Activated T-helper 2 cell treated with anti-CD3 and anti-CD28 coated beads, Interferon-gamma antibody, Interleukin-2, Interleukin-4, amounts not matched to agents 10 μg/mL and 5 μg/mL and 100 μg/mL, durations not matched to agents 14 hours and 24 hours and 36 hours (primary cell): ENCODE measurements at regions not wholly inside any gene's neighbourhood (a gene's known extent, or its start where the extent isn't known, plus 50 kb on each side); places are given as distances from the start of the nearest gene placed in this dataset.

Experiments used
- DNase-seq: peaks from one replicate; pipeline ENCODE4 v3.0.0; 2021; ENCODE audit warnings: low spot score
- H3K27ac Mint-ChIP-seq: one replicate; pipeline ENCODE4 v1.8.0; 2021; ENCODE audit warnings: mixed read lengths
- H3K27me3 Mint-ChIP-seq: one replicate; pipeline ENCODE4 v1.8.0; 2021; ENCODE audit warnings: low read depth, mixed read lengths
- H3K36me3 Mint-ChIP-seq: one replicate; pipeline ENCODE4 v1.8.0; 2021; ENCODE audit warnings: low read depth, mixed read lengths
- H3K4me1 Mint-ChIP-seq: one replicate; pipeline ENCODE4 v1.8.0; 2021; ENCODE audit warnings: low read depth, mixed read lengths
- H3K4me3 Mint-ChIP-seq: one replicate; pipeline ENCODE4 v1.8.0; 2021; ENCODE audit warnings: low read depth, mild to moderate bottlenecking, moderate library complexity, mixed read lengths
- H3K9me3 Mint-ChIP-seq: one replicate; pipeline ENCODE4 v1.8.0; 2021; ENCODE audit warnings: mixed read lengths
- intact Hi-C: fragments of 100-400 bp; cut with micrococcal nuclease; formaldehyde crosslinking; loops from one replicate; pipeline ENCODE4 v1.15.1; 2023

DNA sequence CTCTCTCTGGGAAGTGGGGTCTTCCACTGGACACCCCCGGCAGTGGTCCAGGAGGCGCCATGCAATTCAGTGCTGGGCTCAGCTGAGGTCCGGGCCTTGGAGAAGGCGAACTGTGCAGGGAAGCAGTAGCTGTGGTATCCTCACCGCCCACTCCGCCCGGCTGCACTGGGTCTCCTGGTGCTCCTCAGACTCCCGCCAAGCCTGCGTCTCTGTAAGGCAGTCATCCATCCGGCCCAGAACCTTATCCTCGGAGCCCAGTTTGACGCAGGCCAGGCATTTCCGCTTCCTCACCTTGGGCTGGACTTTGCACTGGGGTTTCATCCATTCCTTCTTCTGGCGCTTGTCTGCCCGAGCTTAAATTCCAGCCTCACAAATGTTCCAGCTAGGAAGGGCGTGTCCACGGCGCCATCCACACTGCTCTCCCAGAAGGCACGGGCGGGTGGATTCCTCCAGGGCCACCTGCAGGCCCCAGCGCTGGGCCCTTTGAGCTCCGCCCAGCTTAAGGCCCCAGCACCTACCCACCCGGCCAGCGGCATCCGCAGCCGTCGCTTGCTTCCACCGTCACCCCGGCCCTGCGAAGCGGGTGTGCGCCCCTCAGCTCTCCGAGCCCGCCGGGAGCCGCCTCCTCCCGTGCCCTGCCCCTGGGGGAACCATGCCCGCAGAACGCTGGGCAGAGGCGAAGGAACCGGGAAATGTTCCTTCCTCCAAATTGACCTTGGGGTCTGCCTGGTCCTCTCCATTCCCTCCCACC lies 1884.8 kb downstream of the TP53TG3F start:
- no peaks in the 10 kb centered on the region for H3K27me3 Mint-ChIP-seq
- H3K9me3 Mint-ChIP-seq, result peaks cover 57% of the 10 kb centered on the region
- no peaks in the 10 kb centered on the region for H3K4me1 Mint-ChIP-seq
- H3K4me3 Mint-ChIP-seq, result no peak overlapping the region
- H3K36me3 Mint-ChIP-seq, result no peaks in the 10 kb centered on the region
- no peak for DNase-seq
- H3K27ac Mint-ChIP-seq, result no peak overlapping the region
- intact Hi-C loops, result no loop called here

- Mint-ChIP-seq H3K9me3 (peaks cover 42% of the 10 kb centered on the region), H3K36me3 (no peaks in the 10 kb centered on the region), H3K4me3 (no peak overlapping the region), H3K4me1 (no peaks in the 10 kb centered on the region), H3K27me3 (no peaks in the 10 kb centered on the region), H3K27ac (no peak overlapping the region)
- no peak for DNase-seq
- intact Hi-C loops, result no loop called here
Measured at GRCh38 chr16:35352431-35352830, 1893.0 kb downstream of the TP53TG3F start.

DNA sequence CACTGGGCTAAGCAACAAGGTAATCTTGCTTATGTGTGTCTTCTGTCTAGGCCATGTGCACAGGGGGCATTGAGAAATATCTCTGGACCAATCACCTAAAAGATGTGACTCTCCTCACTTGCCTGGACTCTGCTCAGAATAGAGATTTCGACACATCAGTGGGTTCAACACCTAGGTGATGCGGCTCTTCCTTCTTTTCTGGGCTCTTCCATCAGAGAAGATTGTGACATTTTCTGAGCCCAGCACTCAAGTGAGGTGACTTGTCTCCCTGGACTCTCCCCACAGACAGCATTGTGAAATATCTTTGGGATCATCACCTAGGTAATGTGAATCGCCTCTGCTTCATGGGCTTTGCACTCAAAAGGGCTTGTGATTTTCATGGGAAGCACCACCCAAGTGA lies 1904.1 kb downstream of the TP53TG3F start:
- intact Hi-C loops, result no loop called here
- Mint-ChIP-seq H3K9me3 (peaks cover 47% of the 10 kb centered on the region), H3K27me3 (no peaks in the 10 kb centered on the region), H3K4me1 (no peaks in the 10 kb centered on the region), H3K4me3 (no peak overlapping the region), H3K27ac (no peak overlapping the region), H3K36me3 (no peaks in the 10 kb centered on the region)
- no peak for DNase-seq

DNA sequence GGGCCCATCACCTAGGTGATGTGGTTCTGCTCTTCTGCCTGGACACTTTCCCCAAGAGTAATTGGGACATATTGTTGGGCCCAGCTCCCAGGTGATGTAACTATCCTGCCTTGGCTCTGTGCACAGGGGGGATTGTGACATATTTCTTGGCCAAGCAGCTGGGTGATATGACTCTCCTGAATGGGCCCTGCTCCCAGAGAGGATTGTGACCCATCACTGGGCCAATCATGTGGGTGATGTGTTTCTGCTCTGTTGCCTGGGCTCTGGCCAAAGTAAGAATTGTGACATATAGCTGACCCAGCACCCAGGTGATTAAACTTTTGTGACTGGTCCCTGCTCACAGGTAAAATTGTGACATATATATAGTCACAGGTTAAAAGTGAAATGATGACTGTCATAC lies 1904.9 kb downstream of the TP53TG3F start:
- no peak overlapping the region for H3K4me3 Mint-ChIP-seq
- intact Hi-C loops, result no loop called here
- no peaks in the 10 kb centered on the region for H3K36me3 Mint-ChIP-seq
- DNase-seq, result no peak
- H3K4me1 Mint-ChIP-seq, result no peaks in the 10 kb centered on the region
- peaks cover 51% of the 10 kb centered on the region for H3K9me3 Mint-ChIP-seq
- no peaks in the 10 kb centered on the region for H3K27me3 Mint-ChIP-seq
- no peak overlapping the region for H3K27ac Mint-ChIP-seq

DNA sequence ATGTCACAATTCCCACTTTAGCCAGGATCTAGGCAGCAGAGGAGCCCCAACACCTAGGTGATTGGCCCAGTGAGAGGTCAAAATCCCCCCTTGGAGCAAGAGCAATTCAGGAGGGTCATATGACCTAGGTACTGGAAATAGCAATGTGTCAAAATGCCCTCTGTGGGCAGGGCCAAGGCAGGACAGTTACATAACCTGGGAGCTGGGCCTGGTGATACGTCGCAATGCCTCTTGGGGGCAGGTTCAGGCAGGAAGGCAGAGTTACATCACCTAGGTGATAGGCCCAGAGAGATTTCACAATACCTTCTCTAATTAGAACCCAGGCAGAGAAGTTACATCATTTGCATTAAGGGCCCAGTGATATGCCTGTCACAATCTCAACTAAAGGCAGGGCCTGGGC lies 1906.3 kb downstream of the TP53TG3F start:
- intact Hi-C loops, result no loop called here
- no peak overlapping the region for H3K4me3 Mint-ChIP-seq
- DNase-seq, result no peak
- no peak overlapping the region for H3K27ac Mint-ChIP-seq
- no peaks in the 10 kb centered on the region for H3K27me3 Mint-ChIP-seq
- H3K36me3 Mint-ChIP-seq, result no peaks in the 10 kb centered on the region
- H3K9me3 Mint-ChIP-seq, result peaks cover 55% of the 10 kb centered on the region
- no peaks in the 10 kb centered on the region for H3K4me1 Mint-ChIP-seq

- Mint-ChIP-seq H3K27ac (no peak overlapping the region), H3K4me1 (no peaks in the 10 kb centered on the region), H3K9me3 (peaks cover 52% of the 10 kb centered on the region), H3K4me3 (no peak overlapping the region), H3K27me3 (no peaks in the 10 kb centered on the region), H3K36me3 (no peaks in the 10 kb centered on the region)
- intact Hi-C loops, result no loop called here
- DNase-seq, result no peak
Measured at GRCh38 chr16:35370617-35371016, 1911.2 kb downstream of the TP53TG3F start.

DNA sequence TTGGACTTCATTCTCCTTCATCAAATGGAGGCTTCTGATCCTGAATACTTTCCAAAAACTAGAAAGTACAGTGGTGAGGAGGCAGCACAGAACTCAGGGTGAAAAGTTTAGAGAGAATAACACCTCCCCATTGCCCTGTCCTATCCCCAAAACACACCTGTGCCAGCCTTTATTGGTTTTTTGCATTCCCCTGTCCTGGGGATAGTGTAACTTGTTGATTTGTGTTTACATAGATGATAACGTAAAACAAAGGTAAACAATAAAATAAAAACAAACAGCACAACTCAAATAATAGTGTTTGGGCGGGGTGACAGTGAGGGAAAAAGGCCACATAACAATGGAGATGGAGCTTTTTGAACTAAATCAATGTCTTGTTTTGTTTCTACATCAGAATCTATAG lies 1917.7 kb downstream of the TP53TG3F start:
- Mint-ChIP-seq H3K27ac (no peak overlapping the region), H3K4me1 (no peaks in the 10 kb centered on the region), H3K27me3 (no peaks in the 10 kb centered on the region), H3K4me3 (no peak overlapping the region), H3K9me3 (peaks cover 54% of the 10 kb centered on the region), H3K36me3 (no peaks in the 10 kb centered on the region)
- intact Hi-C loops, result no loop called here
- no peak for DNase-seq

DNA sequence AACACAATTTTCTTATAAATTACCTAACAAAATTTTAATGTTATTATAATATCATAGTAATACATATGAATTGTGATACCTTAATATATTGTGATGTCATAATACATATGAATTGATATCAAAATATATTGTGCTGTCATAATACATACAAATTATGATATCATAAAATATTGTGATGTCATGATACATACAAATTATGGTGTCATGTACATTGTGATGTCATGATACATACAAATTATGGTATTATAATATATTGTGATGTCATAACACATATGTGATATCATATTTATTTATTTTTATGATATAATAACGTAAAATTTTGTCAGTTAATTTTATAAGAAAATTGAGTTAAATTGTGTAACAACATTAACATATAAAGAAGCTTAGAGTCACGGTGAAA lies 1927.2 kb downstream of the TP53TG3F start:
- H3K4me3 Mint-ChIP-seq, result no peak overlapping the region
- no peaks in the 10 kb centered on the region for H3K36me3 Mint-ChIP-seq
- peaks cover 51% of the 10 kb centered on the region for H3K9me3 Mint-ChIP-seq
- no peak for DNase-seq
- intact Hi-C loops, result no loop called here
- H3K4me1 Mint-ChIP-seq, result no peaks in the 10 kb centered on the region
- H3K27ac Mint-ChIP-seq, result no peak overlapping the region
- no peaks in the 10 kb centered on the region for H3K27me3 Mint-ChIP-seq

DNA sequence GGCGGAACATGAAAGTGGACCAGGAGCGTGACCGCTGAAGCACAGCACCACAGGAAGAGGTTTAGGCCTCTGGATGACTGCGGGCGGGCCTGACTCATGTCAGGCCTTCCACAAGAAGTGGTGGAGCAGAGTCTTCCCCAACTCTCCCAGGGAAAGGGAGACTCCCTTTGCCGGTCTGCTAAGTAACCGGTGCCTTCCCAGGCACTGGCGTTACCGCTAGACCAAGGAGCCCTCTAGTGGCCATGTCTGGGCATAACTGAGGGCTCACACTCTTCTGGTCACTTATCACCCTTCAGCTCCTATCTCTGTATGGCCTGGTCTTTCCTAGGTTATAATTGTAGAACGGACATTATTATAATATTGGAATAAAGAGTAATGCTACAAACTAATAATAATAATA lies 1931.9 kb downstream of the TP53TG3F start:
- no peaks in the 10 kb centered on the region for H3K4me1 Mint-ChIP-seq
- intact Hi-C loops, result no loop called here
- H3K27ac Mint-ChIP-seq, result no peak overlapping the region
- no peak overlapping the region for H3K4me3 Mint-ChIP-seq
- DNase-seq, result no peak
- H3K36me3 Mint-ChIP-seq, result no peaks in the 10 kb centered on the region
- no peaks in the 10 kb centered on the region for H3K27me3 Mint-ChIP-seq
- peaks cover 36% of the 10 kb centered on the region for H3K9me3 Mint-ChIP-seq

DNA sequence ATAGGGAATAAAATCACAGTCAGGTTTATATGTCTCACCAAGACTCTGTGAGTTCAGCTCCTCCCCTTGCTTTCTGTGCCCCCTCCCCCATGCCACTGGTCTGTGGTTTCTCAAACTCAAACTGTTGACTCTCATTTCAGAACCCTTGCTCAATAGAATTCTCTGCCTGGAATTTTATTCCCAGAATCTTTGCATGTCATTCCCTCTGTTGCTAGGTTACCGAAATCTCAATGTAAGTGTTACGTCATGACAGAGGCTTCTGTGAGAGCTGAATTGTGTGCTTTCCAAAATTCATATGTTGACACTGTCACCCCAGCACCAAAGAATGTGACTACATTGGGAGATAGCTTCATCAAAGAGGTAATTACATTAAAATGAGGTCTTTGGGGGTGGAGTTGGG lies 1938.8 kb downstream of the TP53TG3F start:
- intact Hi-C loops, result no loop called here
- H3K4me1 Mint-ChIP-seq, result no peaks in the 10 kb centered on the region
- peaks cover 43% of the 10 kb centered on the region for H3K9me3 Mint-ChIP-seq
- H3K27ac Mint-ChIP-seq, result no peak overlapping the region
- H3K27me3 Mint-ChIP-seq, result no peaks in the 10 kb centered on the region
- no peaks in the 10 kb centered on the region for H3K36me3 Mint-ChIP-seq
- no peak for DNase-seq
- H3K4me3 Mint-ChIP-seq, result no peak overlapping the region

- Mint-ChIP-seq H3K4me3 (no peak overlapping the region), H3K36me3 (no peaks in the 10 kb centered on the region), H3K4me1 (no peaks in the 10 kb centered on the region), H3K27me3 (no peaks in the 10 kb centered on the region), H3K9me3 (peaks cover 42% of the 10 kb centered on the region), H3K27ac (no peak overlapping the region)
- intact Hi-C loops, result no loop called here
- DNase-seq, result no peak
Measured at GRCh38 chr16:35399133-35399532, 1939.7 kb downstream of the TP53TG3F start.

DNA sequence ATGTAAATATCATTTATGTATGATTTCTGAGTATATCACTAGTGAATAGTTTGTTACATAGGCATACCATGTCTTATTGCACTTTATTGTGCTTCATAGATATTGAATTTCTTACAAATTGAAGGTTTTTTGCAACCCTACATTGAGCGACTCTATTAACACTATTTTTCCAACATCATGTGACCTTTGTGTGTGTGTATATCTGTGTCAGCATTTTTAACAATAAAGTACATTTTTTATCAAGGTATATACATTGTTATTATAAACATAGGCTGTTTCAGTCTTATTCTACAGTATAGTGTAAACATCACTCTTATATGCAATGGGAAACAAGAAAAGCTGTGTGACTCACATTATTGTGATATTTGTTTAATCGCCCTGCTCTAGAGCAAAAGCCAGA lies 1944.9 kb downstream of the TP53TG3F start:
- DNase-seq, result no peak
- H3K36me3 Mint-ChIP-seq, result no peaks in the 10 kb centered on the region
- intact Hi-C loops, result no loop called here
- no peaks in the 10 kb centered on the region for H3K4me1 Mint-ChIP-seq
- peaks cover 55% of the 10 kb centered on the region for H3K9me3 Mint-ChIP-seq
- no peaks in the 10 kb centered on the region for H3K27me3 Mint-ChIP-seq
- H3K4me3 Mint-ChIP-seq, result no peak overlapping the region
- H3K27ac Mint-ChIP-seq, result no peak overlapping the region

- H3K36me3 Mint-ChIP-seq, result no peaks in the 10 kb centered on the region
- no peaks in the 10 kb centered on the region for H3K4me1 Mint-ChIP-seq
- no peak for DNase-seq
- no peak overlapping the region for H3K27ac Mint-ChIP-seq
- peaks cover 59% of the 10 kb centered on the region for H3K9me3 Mint-ChIP-seq
- intact Hi-C loops, result no loop called here
- H3K27me3 Mint-ChIP-seq, result no peaks in the 10 kb centered on the region
- no peak overlapping the region for H3K4me3 Mint-ChIP-seq
Measured at GRCh38 chr16:35405526-35405925, 1946.1 kb downstream of the TP53TG3F start.

DNA sequence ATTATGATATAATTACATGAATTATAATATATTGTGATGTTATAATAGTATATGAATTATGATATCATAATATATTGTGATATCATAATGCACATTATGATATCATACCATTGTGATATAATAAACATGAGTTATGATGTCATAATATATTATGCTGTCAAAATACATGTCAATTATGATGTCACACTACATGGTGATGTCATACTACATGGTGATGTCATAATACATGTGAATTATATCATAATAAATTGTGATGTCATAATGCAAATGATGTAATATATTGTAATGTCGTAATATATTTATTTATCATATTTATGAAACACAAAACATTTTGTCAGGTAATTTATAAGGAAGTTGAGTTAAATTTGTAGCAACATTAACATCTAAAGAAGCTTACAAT lies 1950.1 kb downstream of the TP53TG3F start:
- H3K27me3 Mint-ChIP-seq, result no peaks in the 10 kb centered on the region
- DNase-seq, result no peak
- no peak overlapping the region for H3K4me3 Mint-ChIP-seq
- no peak overlapping the region for H3K27ac Mint-ChIP-seq
- intact Hi-C loops, result no loop called here
- H3K9me3 Mint-ChIP-seq, result peaks cover 65% of the 10 kb centered on the region
- no peaks in the 10 kb centered on the region for H3K4me1 Mint-ChIP-seq
- no peaks in the 10 kb centered on the region for H3K36me3 Mint-ChIP-seq
